ENCODE measurements at regions not wholly inside any gene's neighbourhood (a gene's known extent, or its start where the extent isn't known, plus 50 kb on each side); places are given as distances from the start of the nearest gene placed in this dataset.

DNA sequence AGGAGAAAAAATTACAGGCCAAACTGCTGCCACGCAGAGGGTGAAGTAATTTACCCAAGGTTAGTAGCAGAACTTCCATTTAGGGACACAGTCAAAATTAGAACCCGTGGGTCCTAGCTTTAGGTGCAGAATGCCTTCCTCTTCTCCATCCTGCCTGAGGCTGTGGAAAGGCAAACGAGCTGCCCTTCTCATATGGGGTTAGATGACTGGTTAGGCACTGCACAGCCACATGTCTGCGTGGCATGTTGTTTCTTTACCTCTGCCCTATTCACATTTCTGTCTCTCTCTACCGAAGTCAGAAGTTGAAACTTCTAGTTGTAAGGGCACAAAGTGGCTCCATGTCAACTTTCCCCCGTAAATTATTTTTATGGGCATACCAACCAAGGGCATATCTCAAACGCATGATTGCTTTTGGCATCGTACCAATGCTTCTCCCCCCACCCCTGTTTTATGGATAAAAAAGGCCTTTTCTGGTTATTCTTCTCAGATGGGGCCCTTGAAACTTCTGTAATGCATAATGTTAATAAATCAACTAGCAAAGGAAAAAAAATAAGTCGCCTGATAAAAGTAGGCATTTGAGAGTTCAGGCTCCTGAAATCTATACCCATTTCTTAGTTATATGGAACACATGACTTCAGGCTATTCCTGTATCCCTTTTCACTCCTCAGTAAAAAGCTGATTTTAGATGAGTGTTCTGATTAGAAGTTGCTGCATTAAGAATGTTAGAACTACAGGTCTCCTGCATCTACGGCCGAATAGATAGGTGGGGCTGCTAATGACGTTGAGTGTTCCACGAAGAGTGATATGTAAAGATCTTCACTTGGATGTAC lies 139.6 kb upstream of the NRIP1 start:
- no peak for DNase-seq (ENCODE audit: low spot score)
- in situ Hi-C loops (cut with MboI; ENCODE audit: low pct_unique_long_range_greater_than_20kb, low sequenced_read_pairs, unreplicated experiment) = no loop called here
- no peak for TF ChIP-seq CTCF (IDR thresholded peaks at IDR 0.05; ENCODE audit: extremely low read depth, insufficient read depth, missing control alignments)

DNA sequence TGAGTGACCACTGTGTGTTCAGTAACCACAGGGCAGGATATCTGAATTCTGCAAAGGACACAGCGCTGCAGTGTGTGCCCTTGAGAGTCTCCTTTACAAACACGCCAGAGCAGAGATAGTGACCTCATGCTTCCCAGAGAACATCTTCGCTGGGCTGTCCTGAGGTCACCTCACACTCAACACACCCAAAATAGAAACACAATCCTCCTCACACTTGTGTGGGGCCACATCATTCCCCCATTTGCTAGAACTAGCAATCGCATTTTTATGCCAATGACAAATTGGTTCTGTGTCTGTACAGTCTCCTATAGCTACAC lies 140.1 kb upstream of the NRIP1 start:
- TF ChIP-seq CTCF (IDR thresholded peaks at IDR 0.05; ENCODE audit: extremely low read depth, insufficient read depth, missing control alignments) = no peak

GRCh38 chr21:15206514-15206913 lies 141.7 kb upstream of the NRIP1 start:
- in situ Hi-C loops (cut with MboI; ENCODE audit: low pct_unique_long_range_greater_than_20kb, low sequenced_read_pairs, unreplicated experiment) = no loop called here
- peak; percentile 68 for DNase-seq (ENCODE audit: low spot score)
- TF ChIP-seq CTCF (IDR thresholded peaks at IDR 0.05; ENCODE audit: extremely low read depth, insufficient read depth, missing control alignments) = no peak

More for the DNA sequence above, 140.1 kb upstream of the NRIP1 start:
- in situ Hi-C loops (cut with MboI; ENCODE audit: low pct_unique_long_range_greater_than_20kb, low sequenced_read_pairs, unreplicated experiment) = no loop called here
- DNase-seq (ENCODE audit: low spot score) = no peak

- in situ Hi-C loops (cut with MboI; ENCODE audit: low pct_unique_long_range_greater_than_20kb, low sequenced_read_pairs, unreplicated experiment) = no loop called here
- TF ChIP-seq CTCF (IDR thresholded peaks at IDR 0.05; ENCODE audit: extremely low read depth, insufficient read depth, missing control alignments) = no peak
- no peak for DNase-seq (ENCODE audit: low spot score)
Observed at GRCh38 chr21:15207231-15207630, 142.4 kb upstream of the NRIP1 start.

- in situ Hi-C loops (cut with MboI; ENCODE audit: low pct_unique_long_range_greater_than_20kb, low sequenced_read_pairs, unreplicated experiment) = no loop called here
- DNase-seq (ENCODE audit: low spot score) = no peak
- TF ChIP-seq CTCF (IDR thresholded peaks at IDR 0.05; ENCODE audit: extremely low read depth, insufficient read depth, missing control alignments) = no peak
Observed at GRCh38 chr21:15207635-15208370, 143.0 kb upstream of the NRIP1 start.

DNA sequence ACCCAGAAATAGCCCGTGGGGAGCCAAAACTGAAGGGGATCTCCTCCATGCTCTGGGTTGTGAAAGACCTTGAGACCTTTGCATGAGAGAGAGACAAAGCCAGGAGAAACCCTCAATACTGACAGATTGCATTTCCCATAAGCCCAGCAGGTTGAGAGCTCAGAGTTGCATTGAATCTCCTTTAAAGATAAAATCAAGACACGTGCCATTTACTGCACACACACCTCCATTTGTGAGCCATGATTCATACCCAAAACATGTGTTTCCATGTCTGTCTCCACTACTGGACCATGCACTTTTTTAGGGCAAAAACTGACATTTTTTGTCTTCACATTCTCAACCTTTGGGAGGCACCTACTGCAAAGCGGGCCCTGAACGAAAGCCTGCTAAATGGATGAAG lies 144.0 kb upstream of the NRIP1 start:
- in situ Hi-C loops (cut with MboI; ENCODE audit: low pct_unique_long_range_greater_than_20kb, low sequenced_read_pairs, unreplicated experiment) = no loop called here
- no peak for DNase-seq (ENCODE audit: low spot score)
- no peak for TF ChIP-seq CTCF (IDR thresholded peaks at IDR 0.05; ENCODE audit: extremely low read depth, insufficient read depth, missing control alignments)
